HCT116 (cell line): ENCODE measurements at regions not wholly inside any gene's neighbourhood (a gene's known extent, or its start where the extent isn't known, plus 50 kb on each side); places are given as distances from the start of the nearest gene placed in this dataset.

Experiments
- ATAC-seq: fragments of 200-7000 bp; cut with Tn5 transposase; 2 replicates; pipeline ENCODE4 v1.9.1; 2020; ENCODE audit warnings: mild to moderate bottlenecking, moderate library complexity
- BruUV-seq: library from RNA; stranded (reverse); fragments of 400-500 nt; replicated peaks from 2 replicates; lab custom pipeline; 2021; lab: Mats Ljungman, UMichigan
- CTCF ChIA-PET: fragments of 300-600 bp; sonication (Branson Sonifier 250); formaldehyde crosslinking; loops from one replicate; lab custom pipeline; 2021; ENCODE audit warnings: antibody characterized with exemption; lab: Charles Lee
- POLR2A ChIA-PET: fragments of 300-600, 350-600 bp; sonication (Branson Sonifier 250); formaldehyde crosslinking; loops from one replicate; lab custom pipeline; 2021; ENCODE audit warnings: antibody characterized with exemption; lab: Charles Lee
- RAD21 ChIA-PET, 2 experiments: fragments of 300-600 bp; sonication (Branson Sonifier 250); formaldehyde crosslinking; loops; one replicate each; lab custom pipeline; 2023; ENCODE audit warnings: low total read pairs in 2 of 2; ENCODE audit not compliant: uncharacterized antibody in 2 of 2, unreplicated experiment in 2 of 2, low non-redundant PET in 1 of 2; lab: Charles Lee
- DNase-seq: peaks from one replicate; pipeline ENCODE4 v3.0.0-alpha.2; 2010; ENCODE audit warnings: low read depth, low spot score
- H2AFZ ChIP-seq: fragments of 200-600 bp; shearing (Covaris generic), sonication (generic); 2 replicates; pipeline ENCODE4 v1.6.1; 2017; ENCODE audit warnings: low read depth, mixed run types, mixed read lengths, antibody characterized with exemption, low read length; ENCODE audit not compliant: poor library complexity, severe bottlenecking
- H3K27ac ChIP-seq: 2 replicates; pipeline ENCODE4 v1.5.1; 2012; ENCODE audit warnings: low read depth, low read length
- H3K27me3 ChIP-seq: fragments of 200-600 bp; sonication (generic); 2 replicates; pipeline ENCODE4 v1.6.1; 2016; ENCODE audit warnings: mixed run types, low read length, mixed read lengths; ENCODE audit not compliant: insufficient read depth
- H3K36me3 ChIP-seq, 2 experiments: fragments of 200-500 bp in 1 of 2; fragments of 200-600 bp in 1 of 2; sonication (Bioruptor generic) in 1 of 2; sonication (generic) in 1 of 2; 2 replicates each; pipeline versions ENCODE4 v1.5.1 to v1.6.1; 2014 to 2016; ENCODE audit warnings: low read length in 2 of 2, inconsistent platforms in 1 of 2, mixed read lengths in 1 of 2, mixed run types in 1 of 2; ENCODE audit not compliant: insufficient read depth in 2 of 2, control insufficient read depth in 1 of 2
- H3K4me1 ChIP-seq, 2 experiments: fragments of 200-600 bp in 1 of 2; sonication (generic) in 1 of 2; 2 replicates each; pipeline versions ENCODE4 v1.5.1 to v1.6.1; 2012 to 2017; ENCODE audit warnings: low read length in 2 of 2, inconsistent platforms in 1 of 2, mild to moderate bottlenecking in 1 of 2, mixed read lengths in 1 of 2, mixed run types in 1 of 2, moderate library complexity in 1 of 2; ENCODE audit not compliant: insufficient read depth in 2 of 2, control insufficient read depth in 1 of 2
- H3K4me2 ChIP-seq: fragments of 200-600 bp; sonication (generic); 2 replicates; pipeline ENCODE4 v1.6.1; 2017; ENCODE audit warnings: mixed run types, low read length, mixed read lengths
- H3K4me3 ChIP-seq, 2 experiments: fragments of 200-600 bp in 1 of 2; sonication (generic) in 1 of 2; replicated peaks in 1 of 2; 2 replicates each; pipeline ENCODE4 v1.5.1; 2011 to 2016; ENCODE audit warnings: low read length in 2 of 2, control low read depth in 1 of 2, low read depth in 1 of 2, mild to moderate bottlenecking in 1 of 2, mixed read lengths in 1 of 2, mixed run types in 1 of 2
- H3K79me2 ChIP-seq: fragments of 200-600 bp; sonication (generic); 2 replicates; pipeline ENCODE4 v1.6.1; 2017; ENCODE audit warnings: mild to moderate bottlenecking, mixed run types, low read length, moderate library complexity, mixed read lengths; ENCODE audit not compliant: insufficient read depth
- H3K9ac ChIP-seq: fragments of 200-600 bp; sonication (generic); 2 replicates; pipeline ENCODE4 v1.6.1; 2016; ENCODE audit warnings: low read length, mixed read lengths
- H3K9me2 ChIP-seq: fragments of 200-600 bp; sonication (generic), shearing (Covaris generic); 2 replicates; pipeline ENCODE4 v1.6.1; 2017; ENCODE audit warnings: mixed run types, mild to moderate bottlenecking, moderate library complexity; ENCODE audit not compliant: insufficient read depth
- H3K9me3 ChIP-seq, 2 experiments: fragments of 200-500 bp in 1 of 2; fragments of 200-600 bp in 1 of 2; sonication (Bioruptor generic) in 1 of 2; sonication (generic) in 1 of 2; 2 replicates each; pipeline ENCODE4 v1.6.1; 2014 to 2017; ENCODE audit warnings: low read length in 2 of 2, mixed read lengths in 2 of 2, inconsistent platforms in 1 of 2, low read depth in 1 of 2, mild to moderate bottlenecking in 1 of 2, mixed run types in 1 of 2, moderate library complexity in 1 of 2; ENCODE audit not compliant: control insufficient read depth in 1 of 2, insufficient read depth in 1 of 2
- H4K20me1 ChIP-seq: fragments of 200-600 bp; sonication (generic), shearing (Covaris generic); 2 replicates; pipeline ENCODE4 v1.6.1; 2017; ENCODE audit warnings: mixed run types, mild to moderate bottlenecking, moderate library complexity; ENCODE audit not compliant: insufficient read depth
- CBX3 ChIP-seq: IDR thresholded peaks from 2 replicates; pipeline ENCODE4 v1.6.1; 2012; ENCODE audit warnings: low read depth
- ELF1 ChIP-seq: IDR thresholded peaks from 2 replicates; pipeline ENCODE4 v1.6.1; 2012; ENCODE audit warnings: low read depth, borderline replicate concordance
- JUND ChIP-seq: IDR thresholded peaks from 2 replicates; pipeline ENCODE4 v1.6.1; 2012
- POLR2AphosphoS5 ChIP-seq: IDR thresholded peaks from 2 replicates; pipeline ENCODE4 v1.6.1; 2011; ENCODE audit warnings: mild to moderate bottlenecking, low read depth, low read length, moderate library complexity
- SRF ChIP-seq: IDR thresholded peaks from 2 replicates; pipeline ENCODE4 v1.6.1; 2012; ENCODE audit warnings: low read depth
- TCF7L2 ChIP-seq: IDR thresholded peaks from 2 replicates; pipeline ENCODE4 v1.7.0; 2011; ENCODE audit warnings: borderline replicate concordance, inconsistent platforms; ENCODE audit not compliant: insufficient read depth, insufficient read length; ENCODE audit errors: extremely low read depth
- ZFX ChIP-seq: fragments of 450-650 bp; IDR thresholded peaks from 2 replicates; pipeline ENCODE4 v1.6.1; 2017
- ZNF274 ChIP-seq: fragments of 200-500 bp; sonication (Bioruptor generic); IDR thresholded peaks from 2 replicates; pipeline ENCODE4 v1.6.1; 2014; ENCODE audit warnings: mild to moderate bottlenecking, low read depth, low read length, inconsistent platforms
- intact Hi-C: fragments of 100-400 bp; cut with micrococcal nuclease; formaldehyde crosslinking; loops from 2 replicates; pipeline ENCODE4 v1.10.0; 2022
- TF ChIP-seq, protein P1 (sequence below): IDR thresholded peaks from 2 replicates; pipeline ENCODE4 v1.6.1; 2012

DNA sequence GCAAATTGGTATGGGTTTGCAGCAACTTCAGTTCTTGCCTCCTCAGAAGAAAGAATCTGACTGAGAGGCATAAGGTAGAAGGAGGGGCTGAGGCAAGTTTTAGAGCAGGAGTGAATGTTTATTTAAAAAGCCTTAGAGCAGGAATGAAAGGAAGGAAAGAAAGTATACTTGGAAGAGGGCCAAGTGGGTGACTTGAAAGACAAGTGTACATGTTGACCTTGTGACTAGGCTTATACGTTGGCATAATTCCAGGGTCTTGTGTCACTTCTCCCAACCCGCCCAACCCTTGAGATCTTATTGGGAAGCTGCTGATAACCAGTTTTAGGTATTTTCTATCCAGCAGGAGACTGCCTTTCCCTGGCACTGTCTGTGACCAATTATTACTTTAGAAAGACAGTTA is 436.9 kb upstream of the ZNF717 start (continued):
- no peak for TF ChIP-seq POLR2AphosphoS5
- no peak for TF ChIP-seq JUND
- no peak for TF ChIP-seq ZNF274
- TF ChIP-seq TCF7L2 = no peak
- no peak for TF ChIP-seq CBX3
- TF ChIP-seq, protein P1, sequence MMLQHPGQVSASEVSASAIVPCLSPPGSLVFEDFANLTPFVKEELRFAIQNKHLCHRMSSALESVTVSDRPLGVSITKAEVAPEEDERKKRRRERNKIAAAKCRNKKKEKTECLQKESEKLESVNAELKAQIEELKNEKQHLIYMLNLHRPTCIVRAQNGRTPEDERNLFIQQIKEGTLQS = no peak
- TF ChIP-seq ZFX = no peak
- TF ChIP-seq SRF = no peak
- no peak for TF ChIP-seq ELF1

DNA sequence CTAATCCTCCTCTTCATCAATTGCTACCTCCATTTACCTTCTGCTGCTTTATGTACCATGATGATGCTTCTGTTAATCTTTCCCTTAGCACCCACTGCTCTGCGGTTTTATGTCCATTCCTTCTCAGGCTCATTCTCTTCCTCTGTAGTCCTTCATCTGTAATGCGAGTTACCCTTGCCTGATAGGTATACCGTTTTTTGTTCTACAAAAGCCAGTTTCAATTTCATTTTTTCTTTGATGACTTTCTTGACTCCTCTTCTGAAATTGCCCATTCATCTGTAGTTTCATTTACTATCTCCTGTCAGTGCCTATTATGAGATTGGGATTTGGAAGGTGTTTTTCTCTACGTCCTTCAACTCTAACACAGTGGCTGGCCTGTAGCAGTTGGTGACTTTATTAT is 445.9 kb upstream of the ZNF717 start:
- no peak overlapping the region for H2AFZ ChIP-seq
- ChIA-PET POLR2A (no interaction called here), CTCF (no interaction called here)
- peaks cover 10% of the 10 kb centered on the region in 2 experiments; a peak in 3 of 4 replicates for H3K9me3 ChIP-seq
- no peak overlapping the region for H3K4me3 ChIP-seq
- no peak overlapping the region for H3K27ac ChIP-seq
- DNase-seq = no peak
- TF ChIP-seq ELF1 = no peak
- no peak for TF ChIP-seq ZNF274
- TF ChIP-seq ZFX = no peak
- TF ChIP-seq, all 23 proteins: peak for 0
- H3K9me2 ChIP-seq = no peaks in the 10 kb centered on the region
- H3K36me3 ChIP-seq = no peaks in the 10 kb centered on the region
- H3K27me3 ChIP-seq = no peaks in the 10 kb centered on the region
- no peak for ATAC-seq
- no TSS peak for BruUV-seq
- no peak overlapping the region for H3K9ac ChIP-seq
- H3K79me2 ChIP-seq = no peaks in the 10 kb centered on the region
- RAD21 ChIA-PET = no interaction called here
- intact Hi-C loops = no loop called here
- H3K4me2 ChIP-seq = no peak overlapping the region
- no peaks in the 10 kb centered on the region for H4K20me1 ChIP-seq
- no peaks in the 10 kb centered on the region for H3K4me1 ChIP-seq
